NCI-H510A treated with DMSO at 0.1 percent for 48 hours (cell line): ENCODE measurements at regions not wholly inside any gene's neighbourhood (a gene's known extent, or its start where the extent isn't known, plus 50 kb on each side); places are given as distances from the start of the nearest gene placed in this dataset.
"Not testable (repeated sequence)": the region's sequence is repeated elsewhere in the genome, so short reads cannot be mapped to it uniquely, and the experiment has no call there.

ENCODE experiments used
- DNase-seq: peaks from one replicate; lab custom pipeline; 2025; lab: John Stamatoyannopoulos, UW

GRCh38 chr17:45586651-45586934, 96.1 kb upstream of the PLEKHM1 start:
- DNase-seq, result not testable (repeated sequence)

DNA sequence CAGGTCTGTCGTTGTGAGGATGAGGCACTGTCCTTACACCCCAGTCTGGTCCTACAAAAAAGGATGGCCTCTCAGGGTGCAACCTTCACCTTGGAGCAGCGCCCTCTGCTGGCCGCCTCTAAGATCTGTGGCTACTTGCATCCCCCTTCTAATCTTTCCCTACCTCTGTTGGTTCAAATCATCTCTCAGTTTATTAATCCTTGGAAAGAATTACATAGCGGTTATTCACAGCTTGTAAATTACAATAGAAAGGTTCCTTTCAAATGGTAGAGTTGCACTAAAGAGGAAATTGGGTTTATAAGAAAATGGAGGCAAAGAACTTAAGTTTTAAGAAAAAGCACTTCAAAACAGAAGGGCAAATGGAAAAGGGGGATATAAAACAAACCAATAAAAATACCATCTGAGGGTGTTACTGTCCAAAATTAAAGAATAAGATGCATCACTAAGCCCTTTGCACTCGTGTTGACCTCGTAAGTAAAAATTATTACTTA, 102.0 kb upstream of the PLEKHM1 start:
- DNase-seq, result not testable (repeated sequence)

DNA sequence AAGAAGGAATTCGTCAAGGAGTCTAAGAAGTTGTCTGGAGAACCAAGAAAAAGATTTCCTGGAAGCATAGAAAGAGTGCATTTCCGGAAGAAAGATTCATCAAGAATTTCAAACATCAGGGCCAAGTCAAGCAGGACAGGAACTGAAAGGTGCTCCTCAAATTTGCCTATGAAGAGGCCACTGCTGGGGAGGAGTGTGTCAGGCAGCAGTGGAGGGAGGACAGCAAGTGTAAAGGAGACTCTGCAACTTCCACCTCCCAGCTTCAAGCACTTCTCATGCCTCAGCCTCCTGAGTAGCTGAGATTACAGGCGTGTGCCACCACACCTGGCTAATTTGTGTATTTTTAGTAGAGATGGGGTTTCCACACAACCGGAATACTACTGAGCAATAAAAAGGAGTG, 105.8 kb upstream of the PLEKHM1 start:
- not testable (repeated sequence) for DNase-seq

DNA sequence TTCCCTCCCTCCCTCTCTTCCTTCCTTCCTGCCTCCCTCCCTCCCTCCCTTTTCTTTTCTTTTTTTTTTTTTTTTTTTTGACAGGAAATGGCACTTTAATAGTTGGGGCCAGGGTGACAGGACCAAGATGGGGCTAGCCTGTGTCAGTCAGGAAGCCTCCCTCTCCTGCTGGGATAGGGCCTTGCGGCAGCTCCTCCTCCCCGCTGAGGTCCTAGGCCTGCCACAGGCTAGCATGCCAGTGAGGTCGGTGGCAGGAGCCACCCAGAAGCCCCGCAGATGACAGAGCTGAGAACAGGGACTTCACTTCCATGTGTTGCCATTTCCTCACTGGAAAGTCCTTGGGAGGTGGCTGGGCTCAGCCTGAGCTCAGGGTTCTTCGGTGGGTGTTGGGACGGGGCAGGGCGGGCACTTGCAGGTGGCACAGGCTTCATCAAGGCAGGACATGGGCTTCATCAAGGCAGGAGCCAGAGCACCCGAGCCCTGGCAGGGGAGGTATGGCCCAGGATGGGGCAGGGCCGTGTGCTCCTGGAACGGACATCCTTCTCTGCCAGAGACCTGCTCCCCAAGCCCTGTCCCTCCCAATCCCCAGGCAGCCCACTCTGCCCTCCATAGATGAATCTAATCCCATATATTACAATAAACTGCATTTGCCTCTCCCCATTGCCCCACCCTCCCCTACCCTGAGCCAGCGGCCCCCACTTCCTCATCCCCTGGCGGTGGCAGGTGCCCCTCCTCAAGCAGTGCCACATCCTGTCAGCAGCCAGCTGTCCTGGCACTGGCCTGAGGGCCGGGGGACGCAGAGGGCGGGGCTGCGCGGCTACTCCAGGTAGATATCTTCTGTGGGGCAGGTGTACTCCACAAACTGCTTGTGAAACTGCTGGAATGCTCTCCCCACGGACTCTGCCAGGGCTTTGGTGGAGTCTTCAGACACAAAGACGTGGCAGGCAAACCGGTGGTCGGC, 109.8 kb upstream of the PLEKHM1 start:
- not testable (repeated sequence) for DNase-seq

DNA sequence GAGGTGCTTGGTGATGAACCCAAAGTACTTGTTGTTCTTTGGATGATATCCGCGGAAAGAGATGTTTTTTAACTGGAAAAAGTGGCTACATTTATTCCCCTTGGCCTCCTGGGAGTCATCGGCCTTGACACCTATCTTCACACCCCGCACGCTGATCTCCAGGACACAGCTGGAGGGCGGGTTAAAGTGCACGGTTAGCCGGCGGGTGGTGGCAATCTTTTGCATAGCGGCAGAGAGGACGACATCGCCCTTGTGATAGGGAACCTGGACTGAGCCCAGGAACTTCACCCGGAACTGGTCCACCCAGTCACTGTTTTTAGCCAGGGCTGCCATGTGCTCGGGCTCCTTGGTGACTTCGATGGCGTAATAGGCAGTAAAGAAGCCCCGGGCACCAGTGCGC, 110.5 kb upstream of the PLEKHM1 start:
- DNase-seq, result not testable (repeated sequence)

DNA sequence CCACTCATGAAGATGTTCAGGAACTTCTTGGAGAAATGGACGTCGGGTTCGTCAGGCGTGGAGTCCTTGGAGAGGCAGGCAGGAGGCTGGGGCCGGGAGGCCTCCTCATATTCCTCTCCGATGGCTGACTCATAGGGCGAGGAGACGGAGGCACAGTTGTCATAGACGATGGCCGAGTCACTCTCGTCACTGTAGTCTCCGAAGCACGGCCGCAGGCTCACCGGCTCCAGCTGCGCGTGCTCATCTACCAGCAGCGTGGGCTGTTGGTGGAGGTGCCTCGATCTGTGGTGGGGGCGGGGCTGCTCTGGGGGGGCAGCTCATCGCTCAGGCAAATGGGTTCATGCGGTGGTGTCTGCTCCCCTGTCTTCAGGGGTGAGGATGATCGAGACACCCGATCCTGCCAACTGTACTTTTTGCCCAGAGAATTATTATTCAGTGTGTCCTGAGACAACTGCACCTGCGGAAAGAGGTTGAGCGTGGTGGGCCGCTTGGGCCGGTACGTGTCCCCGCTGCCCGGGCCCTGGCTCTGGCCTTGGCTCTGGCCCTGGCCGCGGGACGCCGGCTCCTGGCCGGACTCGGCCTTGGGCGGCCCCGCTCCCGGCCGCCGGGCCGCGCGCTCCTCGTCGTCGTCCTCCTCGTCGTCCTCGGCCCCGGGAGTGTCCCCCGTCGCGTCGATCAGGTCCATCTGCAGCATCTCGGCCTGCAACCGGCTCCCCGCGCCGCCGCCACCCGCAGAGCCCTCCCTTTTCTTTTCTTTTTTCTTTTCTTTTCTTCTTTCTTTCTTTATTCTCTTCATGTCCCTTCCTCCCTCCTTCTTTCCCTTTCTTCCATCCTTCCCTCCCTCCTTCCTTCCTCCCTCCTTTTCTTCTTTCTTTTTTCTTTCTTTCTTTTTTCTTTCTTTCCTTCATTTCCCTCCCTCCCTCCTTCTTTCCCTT, 111.4 kb upstream of the PLEKHM1 start:
- DNase-seq, result not testable (repeated sequence)

DNA sequence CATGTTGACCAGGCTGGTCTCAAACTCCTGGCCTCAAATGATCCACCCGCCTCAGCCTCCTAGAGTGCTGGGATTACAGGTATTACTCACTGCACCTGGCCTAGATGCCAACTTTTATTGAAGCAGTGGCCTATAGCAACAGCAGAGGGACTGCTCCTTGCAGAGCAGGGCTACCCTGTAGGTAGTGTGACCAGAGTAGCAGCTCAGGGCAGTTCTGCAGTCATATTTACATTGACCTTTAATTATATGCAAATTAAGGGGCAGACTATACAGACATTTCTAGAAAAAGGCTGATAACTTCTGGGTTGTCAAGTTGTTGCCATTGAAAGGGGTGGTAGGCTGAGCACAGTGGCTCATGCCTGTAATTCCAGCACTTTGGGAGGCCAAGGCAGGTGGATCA, 115.2 kb upstream of the PLEKHM1 start:
- DNase-seq, result not testable (repeated sequence)

GRCh38 chr17:45619984-45620405, 129.5 kb upstream of the PLEKHM1 start:
- DNase-seq, result not testable (repeated sequence)

- not testable (repeated sequence) for DNase-seq
Measured at GRCh38 chr17:45620468-45620867, 129.9 kb upstream of the PLEKHM1 start.

- DNase-seq, result not testable (repeated sequence)
Measured at GRCh38 chr17:45621087-45621486, 130.6 kb upstream of the PLEKHM1 start.

- DNase-seq, result not testable (repeated sequence)
Measured at GRCh38 chr17:45622295-45622694, 131.8 kb upstream of the PLEKHM1 start.

DNA sequence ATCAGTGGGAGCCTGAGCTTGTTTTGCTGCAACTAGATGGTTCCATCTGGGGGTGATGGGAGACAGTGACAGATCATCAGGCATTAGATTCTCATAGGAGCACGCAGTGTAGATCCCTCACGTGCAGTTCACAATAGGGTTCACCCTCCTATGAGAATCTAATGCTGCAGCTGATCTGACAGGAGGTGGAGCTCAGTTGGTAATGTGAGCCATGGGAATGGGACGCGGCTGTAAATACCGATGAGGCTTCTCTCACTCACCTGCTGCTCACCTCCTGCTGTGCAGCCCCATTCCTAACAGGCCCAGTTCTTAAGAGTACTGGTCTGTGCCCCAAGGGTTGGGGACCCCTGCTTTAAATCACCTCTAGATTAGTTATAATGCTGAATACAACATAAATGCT, 137.5 kb upstream of the PLEKHM1 start:
- no peak for DNase-seq

GRCh38 chr17:45631941-45632340, 141.4 kb upstream of the PLEKHM1 start:
- DNase-seq, result no peak

GRCh38 chr17:45639297-45639849, 144.7 kb upstream of the CRHR1 start:
- DNase-seq, result no peak

GRCh38 chr17:45640141-45640850, 143.8 kb upstream of the CRHR1 start:
- DNase-seq, result no peak

- no peak for DNase-seq
Measured at GRCh38 chr17:45641541-45641940, 142.6 kb upstream of the CRHR1 start.

GRCh38 chr17:45643591-45643990, 140.5 kb upstream of the CRHR1 start:
- no peak for DNase-seq

DNA sequence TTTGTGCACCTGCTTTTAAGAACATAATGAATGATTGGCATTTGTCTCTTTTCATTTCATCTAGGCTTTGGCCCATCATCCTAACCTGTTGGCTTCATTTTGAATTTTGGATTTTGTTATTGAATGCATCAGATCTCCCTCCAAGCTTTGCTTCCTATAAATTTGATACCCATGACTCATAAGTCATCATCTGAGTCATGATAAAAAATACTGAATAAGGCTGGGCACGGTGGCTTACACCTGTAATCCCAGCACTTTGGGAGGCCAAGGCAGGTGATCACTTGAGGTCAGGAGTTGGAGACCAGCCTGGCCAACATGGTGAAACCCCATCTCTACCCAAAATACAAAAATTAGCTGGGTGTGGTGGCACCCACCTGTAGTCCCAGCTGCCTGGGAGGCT, 139.5 kb upstream of the CRHR1 start:
- DNase-seq, result not testable (repeated sequence)

GRCh38 chr17:45645330-45645729, 138.8 kb upstream of the CRHR1 start:
- no peak for DNase-seq

DNA sequence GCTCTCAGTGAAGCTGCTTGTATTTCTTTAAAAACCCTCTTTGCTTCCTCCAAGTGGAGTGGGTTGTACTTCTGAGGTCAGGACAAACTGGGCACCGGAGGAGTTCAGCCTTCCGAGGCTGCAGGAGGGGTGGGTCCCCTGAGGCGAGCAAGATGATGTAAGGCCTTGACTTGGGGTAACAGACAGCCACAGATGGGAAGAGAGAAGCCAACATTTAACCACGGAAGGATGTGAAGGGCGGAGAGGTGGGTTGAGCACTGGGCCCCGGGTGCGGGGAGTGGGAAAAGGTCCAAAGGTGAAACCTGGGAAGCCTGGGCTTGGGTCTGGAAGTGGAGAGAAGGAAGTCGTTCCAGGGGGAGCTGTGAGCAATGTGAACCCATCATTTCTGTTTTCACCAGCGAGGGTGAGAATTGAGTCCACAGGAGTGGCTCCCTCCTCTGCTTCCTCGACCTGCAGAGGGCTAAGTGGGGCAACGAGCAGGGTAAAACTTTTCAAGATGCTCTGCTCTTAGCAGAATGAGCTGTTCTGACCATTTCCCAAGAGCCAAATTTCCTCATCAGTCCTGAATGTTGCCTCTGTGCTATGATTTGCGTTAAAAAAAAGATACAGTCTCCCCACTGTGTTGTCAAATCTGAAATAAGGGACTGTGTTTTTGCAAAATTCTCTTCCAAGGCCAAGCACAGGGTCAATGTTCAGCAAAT, 137.7 kb upstream of the CRHR1 start:
- DNase-seq, result no peak

DNA sequence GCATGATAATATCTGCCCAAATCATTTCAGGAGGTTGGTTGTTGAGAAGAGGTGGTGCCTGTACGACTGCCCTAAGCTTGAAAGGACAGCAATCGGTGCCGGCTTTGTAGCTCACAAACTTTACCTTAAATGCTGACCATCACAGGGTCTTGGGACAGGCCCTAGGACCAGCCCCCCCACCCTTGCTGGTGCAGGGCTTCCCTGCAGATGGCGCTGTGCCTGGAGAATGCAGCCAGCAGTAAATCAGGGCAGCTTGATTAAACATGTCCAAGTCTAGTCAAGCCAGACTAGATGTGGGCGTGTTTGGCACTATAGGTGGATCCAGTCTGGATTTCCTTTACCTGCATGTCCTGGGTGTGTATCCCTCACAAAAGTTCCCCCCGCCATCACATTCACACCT, 135.5 kb upstream of the CRHR1 start:
- DNase-seq, result no peak
